GM12864 (cell line): ENCODE measurements at regions not wholly inside any gene's neighbourhood (a gene's known extent, or its start where the extent isn't known, plus 50 kb on each side); places are given as distances from the start of the nearest gene placed in this dataset.

Source experiments
- DNase-seq: peaks from one replicate; pipeline ENCODE4 v3.0.0-alpha.2; 2011; ENCODE audit warnings: low read depth
- H3K4me3 ChIP-seq: 2 replicates; pipeline ENCODE4 v1.5.1; 2011; ENCODE audit warnings: mild to moderate bottlenecking, low read depth, low read length, control low read depth
- CTCF ChIP-seq: IDR thresholded peaks from 2 replicates; pipeline ENCODE4 v1.5.1; 2011; ENCODE audit warnings: low read depth, mild to moderate bottlenecking, moderate library complexity, low read length, control low read depth, inconsistent platforms; ENCODE audit errors: missing control alignments

- TF ChIP-seq CTCF: no peak
- no peak overlapping the region for H3K4me3 ChIP-seq
These were observed 196.5 kb downstream of the SMIM20 start for GRCh38 chr4:26110493-26110892.

GRCh38 chr4:26113339-26113940, 199.4 kb downstream of the SMIM20 start:
- H3K4me3 ChIP-seq: no peak overlapping the region
- no peak for DNase-seq
- TF ChIP-seq CTCF: no peak

More at GRCh38 chr4:26110493-26110892, 196.5 kb downstream of the SMIM20 start:
- no peak for DNase-seq

GRCh38 chr4:26116057-26116456, 202.0 kb downstream of the SMIM20 start:
- no peak for TF ChIP-seq CTCF
- no peak overlapping the region for H3K4me3 ChIP-seq
- no peak for DNase-seq

- H3K4me3 ChIP-seq: no peak overlapping the region
- no peak for TF ChIP-seq CTCF
- DNase-seq: no peak
These were observed 200.6 kb upstream of the RBPJ start for GRCh38 chr4:26120098-26120825.

GRCh38 chr4:26122690-26123089, 198.1 kb upstream of the RBPJ start:
- H3K4me3 ChIP-seq: no peak overlapping the region
- no peak for TF ChIP-seq CTCF
- no peak for DNase-seq

GRCh38 chr4:26124753-26125321, 196.0 kb upstream of the RBPJ start:
- DNase-seq: no peak
- TF ChIP-seq CTCF: no peak
- no peak overlapping the region for H3K4me3 ChIP-seq

DNA sequence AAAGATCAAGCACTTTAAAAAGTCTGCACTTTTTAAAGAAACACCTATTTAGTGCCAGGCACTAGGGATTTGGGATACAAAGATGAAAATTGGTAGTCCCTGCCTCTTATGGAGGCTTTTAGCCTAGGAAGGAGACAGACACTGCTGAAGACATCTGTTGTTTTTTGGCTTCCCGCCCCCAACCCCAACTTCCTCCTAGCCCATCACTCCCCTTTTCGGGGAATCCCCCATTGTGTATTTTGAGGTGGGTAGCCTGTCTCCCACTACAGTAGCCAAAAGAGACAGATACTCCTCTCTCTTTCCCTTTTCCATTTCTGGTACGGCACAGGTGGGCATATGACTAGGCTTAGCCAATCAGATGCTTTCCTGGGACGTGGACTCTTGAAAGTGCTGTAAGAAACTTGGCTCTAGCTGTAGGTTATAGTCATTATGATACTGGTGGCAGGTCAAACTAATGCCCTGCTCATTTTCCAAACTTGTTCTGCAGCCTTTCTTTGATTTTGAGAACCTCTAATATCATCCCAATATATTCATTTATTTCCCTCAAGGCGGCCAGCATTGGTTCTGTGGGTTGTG, 194.6 kb upstream of the RBPJ start:
- TF ChIP-seq CTCF: no peak

More for the DNA sequence above, 194.6 kb upstream of the RBPJ start:
- no peak overlapping the region for H3K4me3 ChIP-seq
- no peak for DNase-seq
